Parathyroid adenoma (tissue), 2 donors: ENCODE measurements at regions not wholly inside any gene's neighbourhood (a gene's known extent, or its start where the extent isn't known, plus 50 kb on each side); places are given as distances from the start of the nearest gene placed in this dataset.
"Not testable (repeated sequence)": the region's sequence is repeated elsewhere in the genome, so short reads cannot be mapped to it uniquely, and the experiment has no call there.

ENCODE experiments used
- H2AFZ ChIP-seq: fragments of 300-600 bp; sonication (generic); one replicate; pipeline ENCODE4 v1.7.0; 2017; ENCODE audit warnings: antibody characterized with exemption, mild to moderate bottlenecking
- H3K27ac ChIP-seq: fragments of 300-600 bp; sonication (generic); one replicate; pipeline ENCODE4 v1.7.0; 2017
- H3K27me3 ChIP-seq: fragments of 300-600 bp; sonication (generic); one replicate; pipeline ENCODE4 v1.7.0; 2017; ENCODE audit warnings: low read length; ENCODE audit not compliant: control insufficient read depth, insufficient read depth
- H3K36me3 ChIP-seq: fragments of 300-600 bp; sonication (generic); one replicate; pipeline ENCODE4 v1.7.0; 2017; ENCODE audit warnings: low read length; ENCODE audit not compliant: control insufficient read depth, insufficient read depth
- H3K4me1 ChIP-seq: fragments of 300-600 bp; sonication (generic); one replicate; pipeline ENCODE4 v1.7.0; 2017; ENCODE audit warnings: control low read depth
- H3K4me2 ChIP-seq: fragments of 300-600 bp; sonication (generic); one replicate; pipeline ENCODE4 v1.7.0; 2017; ENCODE audit warnings: low read length
- H3K4me3 ChIP-seq: fragments of 300-600 bp; sonication (generic); one replicate; pipeline ENCODE4 v1.7.0; 2017; ENCODE audit warnings: low read depth, low read length
- H3K79me2 ChIP-seq: fragments of 300-600 bp; sonication (generic); one replicate; pipeline ENCODE4 v1.7.0; 2017; ENCODE audit warnings: control low read depth
- H3K9ac ChIP-seq: fragments of 300-600 bp; sonication (generic); one replicate; pipeline ENCODE4 v1.7.0; 2017; ENCODE audit warnings: mild to moderate bottlenecking
- H3K9me3 ChIP-seq: fragments of 300-600 bp; sonication (generic); one replicate; pipeline ENCODE4 v1.7.0; 2017; ENCODE audit warnings: low read length; ENCODE audit not compliant: control insufficient read depth
- TF ChIP-seq, protein P1 (sequence below): fragments of 300-600 bp; sonication (generic); IDR thresholded peaks from one replicate; pipeline ENCODE4 v1.7.0; 2017; ENCODE audit warnings: antibody characterized with exemption, mild to moderate bottlenecking
- donor health status: primary hyperparathyroidism.

DNA sequence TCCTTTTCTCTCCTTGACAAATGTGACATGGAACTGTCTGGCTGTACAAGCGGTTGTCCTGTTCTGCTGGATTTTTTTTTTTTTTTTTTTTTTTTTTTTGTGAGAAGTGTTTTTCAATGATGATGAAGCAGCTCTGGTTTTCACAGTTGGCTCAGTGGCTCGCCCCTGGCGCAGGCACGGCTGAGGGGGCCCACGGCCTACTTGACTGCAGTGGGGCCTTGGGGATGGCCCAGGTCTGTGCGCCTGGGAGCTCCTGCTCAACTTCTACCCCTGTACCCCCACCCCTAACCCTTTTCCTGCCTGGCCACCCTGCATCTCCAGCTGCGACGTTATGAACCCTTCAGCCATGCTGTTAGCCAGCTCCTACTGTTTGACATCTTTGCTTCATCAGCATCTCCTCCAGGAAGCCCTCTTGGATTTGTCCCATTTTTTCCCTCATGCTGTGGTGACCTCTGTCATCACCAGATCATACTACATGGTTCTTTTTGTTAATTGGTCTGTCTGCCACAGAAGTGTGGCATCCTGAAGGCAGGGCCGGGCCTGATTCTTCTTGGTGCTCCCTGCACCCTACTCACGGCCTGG lies 167.9 kb downstream of the INHBB start:
- Histone ChIP-seq H3K9ac (no peak overlapping the region), H3K36me3 (no peaks in the 10 kb centered on the region), H3K79me2 (no peaks in the 10 kb centered on the region), H3K4me1 (no peaks in the 10 kb centered on the region), H3K27ac (no peak overlapping the region), H3K27me3 (no peaks in the 10 kb centered on the region), H2AFZ (no peak overlapping the region), H3K4me3 (no peak overlapping the region), H3K9me3 (no peaks in the 10 kb centered on the region), H3K4me2 (no peak overlapping the region)
- TF ChIP-seq, protein P1, sequence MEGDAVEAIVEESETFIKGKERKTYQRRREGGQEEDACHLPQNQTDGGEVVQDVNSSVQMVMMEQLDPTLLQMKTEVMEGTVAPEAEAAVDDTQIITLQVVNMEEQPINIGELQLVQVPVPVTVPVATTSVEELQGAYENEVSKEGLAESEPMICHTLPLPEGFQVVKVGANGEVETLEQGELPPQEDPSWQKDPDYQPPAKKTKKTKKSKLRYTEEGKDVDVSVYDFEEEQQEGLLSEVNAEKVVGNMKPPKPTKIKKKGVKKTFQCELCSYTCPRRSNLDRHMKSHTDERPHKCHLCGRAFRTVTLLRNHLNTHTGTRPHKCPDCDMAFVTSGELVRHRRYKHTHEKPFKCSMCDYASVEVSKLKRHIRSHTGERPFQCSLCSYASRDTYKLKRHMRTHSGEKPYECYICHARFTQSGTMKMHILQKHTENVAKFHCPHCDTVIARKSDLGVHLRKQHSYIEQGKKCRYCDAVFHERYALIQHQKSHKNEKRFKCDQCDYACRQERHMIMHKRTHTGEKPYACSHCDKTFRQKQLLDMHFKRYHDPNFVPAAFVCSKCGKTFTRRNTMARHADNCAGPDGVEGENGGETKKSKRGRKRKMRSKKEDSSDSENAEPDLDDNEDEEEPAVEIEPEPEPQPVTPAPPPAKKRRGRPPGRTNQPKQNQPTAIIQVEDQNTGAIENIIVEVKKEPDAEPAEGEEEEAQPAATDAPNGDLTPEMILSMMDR, result no peak

GRCh38 chr2:120514521-120514920 lies 168.6 kb downstream of the INHBB start:
- no peaks in the 10 kb centered on the region for H3K27me3 ChIP-seq
- H3K4me2 ChIP-seq, result no peak overlapping the region
- H3K9me3 ChIP-seq, result no peaks in the 10 kb centered on the region
- TF ChIP-seq, protein P1, result no peak
- H3K79me2 ChIP-seq, result no peaks in the 10 kb centered on the region
- no peak overlapping the region for H3K9ac ChIP-seq
- no peak overlapping the region for H3K27ac ChIP-seq
- no peak overlapping the region for H3K4me3 ChIP-seq
- H2AFZ ChIP-seq, result no peak overlapping the region
- no peaks in the 10 kb centered on the region for H3K4me1 ChIP-seq
- no peaks in the 10 kb centered on the region for H3K36me3 ChIP-seq

DNA sequence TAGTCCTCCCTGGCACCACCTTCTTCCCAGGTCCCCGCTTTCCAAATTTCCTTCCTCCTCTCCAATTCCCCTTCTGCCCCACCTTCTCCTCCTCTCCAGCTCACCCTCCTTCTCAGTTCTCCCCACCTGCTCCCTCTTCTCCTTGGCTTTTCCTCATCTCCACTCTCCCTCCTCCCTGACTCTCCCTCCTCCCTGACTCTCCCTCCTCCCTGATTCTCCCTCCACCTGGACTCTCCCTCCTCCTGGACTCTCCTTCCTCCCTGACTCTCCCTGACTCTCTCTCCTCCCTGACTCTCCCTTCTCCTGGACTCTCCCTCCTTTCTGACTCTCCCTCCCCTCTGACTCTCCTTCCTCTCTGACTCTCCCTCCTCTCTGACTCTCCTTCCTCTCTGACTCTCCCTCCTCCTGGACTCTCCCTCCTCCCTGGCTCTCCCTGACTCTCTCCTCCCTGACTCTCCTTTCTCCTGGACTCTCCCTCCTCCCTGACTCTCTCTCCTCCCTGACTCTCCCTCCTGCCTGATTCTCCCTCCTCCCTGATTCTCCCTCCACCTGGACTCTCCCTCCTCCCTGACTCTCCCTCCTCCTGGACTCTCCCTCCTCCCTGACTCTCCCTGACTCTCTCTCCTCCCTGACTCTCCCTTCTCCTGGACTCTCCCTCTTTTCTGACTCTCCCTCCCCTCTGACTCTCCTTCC lies 169.3 kb downstream of the INHBB start:
- H3K79me2 ChIP-seq, H3K36me3 ChIP-seq, H3K9me3 ChIP-seq, H3K27ac ChIP-seq, H3K4me1 ChIP-seq, H3K27me3 ChIP-seq, H2AFZ ChIP-seq, H3K4me3 ChIP-seq, H3K9ac ChIP-seq, H3K4me2 ChIP-seq: not testable (repeated sequence)

- H3K27ac ChIP-seq, result no peak overlapping the region
- H3K4me2 ChIP-seq, result no peak overlapping the region
- no peaks in the 10 kb centered on the region for H3K9me3 ChIP-seq
- H3K79me2 ChIP-seq, result no peaks in the 10 kb centered on the region
- H3K9ac ChIP-seq, result no peak overlapping the region
- H3K36me3 ChIP-seq, result no peaks in the 10 kb centered on the region
- no peaks in the 10 kb centered on the region for H3K4me1 ChIP-seq
- TF ChIP-seq, protein P1, result no peak
- H3K4me3 ChIP-seq, result no peak overlapping the region
- H3K27me3 ChIP-seq, result no peaks in the 10 kb centered on the region
- H2AFZ ChIP-seq, result no peak overlapping the region
Measured at GRCh38 chr2:120515759-120516678, 170.1 kb downstream of the INHBB start.

DNA sequence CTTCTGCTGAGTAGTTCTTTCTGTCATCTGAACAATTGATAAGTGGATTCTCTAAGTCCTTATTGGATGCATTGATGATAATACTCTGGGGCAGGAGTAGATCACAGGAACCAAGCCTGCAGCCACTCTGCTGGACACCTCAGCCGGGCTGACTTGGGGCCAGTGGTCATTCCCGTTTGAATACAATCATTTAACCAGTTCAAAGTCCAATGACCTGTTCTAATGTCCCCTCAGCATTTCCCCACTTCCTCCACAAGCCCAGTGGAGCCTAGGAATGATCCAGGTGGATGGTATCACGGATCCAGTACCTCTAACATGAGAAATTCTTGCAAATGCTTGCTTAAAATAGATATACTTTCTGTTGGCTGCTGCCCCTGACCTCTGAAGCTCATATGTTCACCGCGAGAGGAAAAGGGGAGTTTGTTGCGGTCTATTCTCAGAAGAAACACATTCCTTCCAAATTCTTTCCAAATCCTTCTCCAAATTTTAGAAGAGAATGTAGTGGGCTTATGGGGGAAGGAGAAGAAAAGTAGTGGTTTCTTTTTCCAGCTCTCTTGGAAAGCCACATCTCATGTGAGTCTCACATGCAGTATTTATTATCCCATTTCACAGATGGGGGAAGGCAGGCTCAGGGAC lies 170.9 kb downstream of the INHBB start:
- Histone ChIP-seq H3K9me3 (no peaks in the 10 kb centered on the region), H3K79me2 (no peaks in the 10 kb centered on the region), H3K27ac (no peak overlapping the region), H3K4me1 (no peaks in the 10 kb centered on the region), H2AFZ (no peak overlapping the region), H3K27me3 (peaks cover 3% of the 10 kb centered on the region), H3K9ac (no peak overlapping the region), H3K36me3 (no peaks in the 10 kb centered on the region), H3K4me2 (no peak overlapping the region), H3K4me3 (no peak overlapping the region)
- TF ChIP-seq, protein P1, result no peak
